GM12891 (cell line): ENCODE measurements at regions not wholly inside any gene's neighbourhood (a gene's known extent, or its start where the extent isn't known, plus 50 kb on each side); places are given as distances from the start of the nearest gene placed in this dataset.
"Not testable (repeated sequence)": the region's sequence is repeated elsewhere in the genome, so short reads cannot be mapped to it uniquely, and the experiment has no call there.

ENCODE experiments used
- POLR2A ChIP-seq: IDR thresholded peaks from 2 replicates; pipeline ENCODE4 v1.6.1; 2011; ENCODE audit warnings: low read depth, low read length, control low read depth
- POLR2AphosphoS5 ChIP-seq: IDR thresholded peaks from 2 replicates; pipeline ENCODE4 v1.6.1; 2011; ENCODE audit warnings: low read depth, low read length, control low read depth

DNA sequence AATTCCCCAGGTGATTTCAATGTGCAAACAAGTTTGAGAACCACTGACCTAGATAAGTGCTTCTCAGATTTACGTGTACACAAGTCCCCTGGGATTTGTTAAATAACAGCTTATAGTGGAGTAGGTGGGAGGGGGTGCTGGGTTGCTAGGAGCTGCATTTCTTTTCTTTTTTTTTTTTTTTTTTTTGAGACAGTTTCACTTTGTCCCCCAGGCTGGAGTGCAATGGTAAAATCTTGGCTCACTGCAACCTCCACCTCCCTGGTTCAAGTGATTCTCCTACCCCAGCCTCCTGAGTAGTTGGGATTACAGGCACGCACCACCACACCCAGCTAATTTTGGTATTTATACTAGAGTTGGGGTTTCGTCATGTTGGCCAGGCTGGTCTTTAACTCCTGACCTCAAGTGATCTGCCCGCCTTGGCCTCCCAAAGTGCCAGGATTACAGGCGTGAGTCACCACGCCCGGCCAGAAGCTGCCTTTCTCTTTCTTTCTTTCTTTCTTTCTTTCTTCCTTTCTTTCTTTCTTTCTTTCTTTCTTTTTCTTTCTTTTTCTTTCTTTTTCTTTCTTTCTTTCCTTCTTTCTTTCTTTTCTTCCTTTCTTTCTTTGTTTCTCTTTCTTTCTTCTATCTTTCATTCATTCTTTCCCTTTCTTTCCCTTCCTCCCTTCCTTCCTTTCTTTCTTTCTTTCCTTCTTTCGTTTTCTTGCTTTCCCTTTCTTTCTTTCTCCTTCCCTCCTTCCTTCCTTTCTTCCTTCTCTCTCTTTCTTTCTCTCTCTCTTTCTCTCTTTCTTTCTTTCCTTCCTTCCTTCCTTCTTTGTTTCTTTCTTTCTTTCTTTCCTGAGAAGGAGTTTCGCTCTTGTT lies 78.3 kb downstream of the LHX2 start:
- not testable (repeated sequence) for TF ChIP-seq POLR2A, POLR2AphosphoS5
